Bronchial epithelial cell (primary cell): ENCODE measurements at regions not wholly inside any gene's neighbourhood (a gene's known extent, or its start where the extent isn't known, plus 50 kb on each side); places are given as distances from the start of the nearest gene placed in this dataset.

Experiments used
- DNase-seq: peaks from one replicate; pipeline ENCODE4 v3.0.0-alpha.2; 2010; ENCODE audit warnings: low read depth
- FAIRE-seq: peaks from 2 replicates; lab custom pipeline; 2011; peaks lifted over from hg19 to GRCh38; lab: Jason Lieb, UNC
- H3K27me3 ChIP-seq: 2 replicates; pipeline ENCODE4 v1.5.1; 2011; ENCODE audit warnings: low read length; ENCODE audit not compliant: control insufficient read depth, insufficient read depth
- H3K36me3 ChIP-seq: 2 replicates; pipeline ENCODE4 v1.5.1; 2011; ENCODE audit warnings: low read length; ENCODE audit not compliant: control insufficient read depth, insufficient read depth
- H3K4me3 ChIP-seq: 2 replicates; pipeline ENCODE4 v1.5.1; 2011; ENCODE audit warnings: mild to moderate bottlenecking, low read depth, low read length, control low read depth
- TF ChIP-seq, protein P1 (sequence below): IDR thresholded peaks from 2 replicates; pipeline ENCODE4 v1.5.1; 2011; ENCODE audit warnings: mild to moderate bottlenecking, moderate library complexity, low read length, control low read depth, inconsistent platforms; ENCODE audit not compliant: insufficient read depth, severe bottlenecking

DNA sequence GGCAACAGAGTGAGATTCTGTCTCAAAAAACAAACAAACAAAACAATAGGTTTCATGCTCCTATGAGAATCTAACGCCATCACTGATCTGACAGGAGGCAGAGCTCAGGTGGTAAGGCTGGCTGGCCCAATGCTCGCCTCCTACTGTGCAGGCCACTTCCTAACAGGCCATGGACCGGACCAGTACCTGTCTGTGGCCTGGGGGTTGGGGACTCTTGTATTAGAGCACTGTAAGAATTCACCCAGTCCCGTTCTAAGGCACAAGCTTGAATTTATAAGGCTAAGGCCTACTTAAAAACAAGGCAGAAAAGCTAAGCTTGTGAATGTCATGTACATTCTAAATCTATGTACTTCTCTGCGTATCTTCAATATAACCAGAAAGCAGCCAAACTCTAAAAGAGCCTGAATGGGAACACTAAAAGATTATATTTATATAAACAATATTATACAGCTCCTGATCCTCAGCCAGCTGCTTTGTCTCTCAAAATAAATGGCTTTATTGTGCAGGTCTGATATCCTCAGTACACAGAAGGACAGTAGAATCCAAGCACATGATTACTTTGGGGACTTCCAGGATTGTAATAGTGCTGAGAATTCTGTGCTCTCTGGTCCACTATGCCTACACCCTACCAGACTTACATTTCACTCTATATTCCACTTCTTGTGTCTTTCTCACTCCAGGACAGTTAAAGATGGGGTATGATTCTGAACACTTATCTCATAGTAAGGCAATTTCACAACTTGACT, 64.5 kb upstream of the DST start:
- FAIRE-seq: no peak
- TF ChIP-seq, protein P1, sequence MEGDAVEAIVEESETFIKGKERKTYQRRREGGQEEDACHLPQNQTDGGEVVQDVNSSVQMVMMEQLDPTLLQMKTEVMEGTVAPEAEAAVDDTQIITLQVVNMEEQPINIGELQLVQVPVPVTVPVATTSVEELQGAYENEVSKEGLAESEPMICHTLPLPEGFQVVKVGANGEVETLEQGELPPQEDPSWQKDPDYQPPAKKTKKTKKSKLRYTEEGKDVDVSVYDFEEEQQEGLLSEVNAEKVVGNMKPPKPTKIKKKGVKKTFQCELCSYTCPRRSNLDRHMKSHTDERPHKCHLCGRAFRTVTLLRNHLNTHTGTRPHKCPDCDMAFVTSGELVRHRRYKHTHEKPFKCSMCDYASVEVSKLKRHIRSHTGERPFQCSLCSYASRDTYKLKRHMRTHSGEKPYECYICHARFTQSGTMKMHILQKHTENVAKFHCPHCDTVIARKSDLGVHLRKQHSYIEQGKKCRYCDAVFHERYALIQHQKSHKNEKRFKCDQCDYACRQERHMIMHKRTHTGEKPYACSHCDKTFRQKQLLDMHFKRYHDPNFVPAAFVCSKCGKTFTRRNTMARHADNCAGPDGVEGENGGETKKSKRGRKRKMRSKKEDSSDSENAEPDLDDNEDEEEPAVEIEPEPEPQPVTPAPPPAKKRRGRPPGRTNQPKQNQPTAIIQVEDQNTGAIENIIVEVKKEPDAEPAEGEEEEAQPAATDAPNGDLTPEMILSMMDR: no peak
- no peaks in the 10 kb centered on the region for H3K27me3 ChIP-seq
- no peak overlapping the region for H3K4me3 ChIP-seq
- no peaks in the 10 kb centered on the region for H3K36me3 ChIP-seq
- no peak for DNase-seq

DNA sequence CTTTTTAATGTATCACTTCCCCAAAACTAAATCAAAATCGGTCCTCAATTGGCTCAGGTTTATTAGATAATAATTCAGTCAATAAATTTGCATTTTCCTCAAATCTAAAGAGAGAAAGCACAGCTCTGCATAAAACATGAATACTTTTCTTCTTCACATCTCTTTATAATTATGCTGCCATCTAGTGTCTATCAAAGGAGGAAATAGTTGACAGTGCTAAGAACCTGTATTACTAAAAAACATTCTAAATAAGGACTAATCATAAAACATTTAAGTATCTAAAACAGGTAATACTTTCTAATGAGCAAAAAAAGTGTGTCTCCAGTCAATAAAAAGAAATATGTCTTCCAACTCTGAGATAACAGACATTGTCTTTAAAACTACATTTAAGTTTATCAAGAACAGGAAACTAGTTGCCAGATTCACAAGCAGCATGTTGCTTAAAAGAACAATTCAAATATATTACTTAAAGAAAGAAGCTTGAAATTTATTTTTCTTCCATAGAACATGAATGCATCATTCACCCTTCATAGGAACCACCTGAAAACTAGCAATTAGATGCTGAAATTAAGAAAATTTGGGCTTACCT, 56.5 kb upstream of the DST start:
- FAIRE-seq (no peak), DNase-seq (peak; percentile 63)
- Histone ChIP-seq H3K36me3 (no peaks in the 10 kb centered on the region), H3K27me3 (no peaks in the 10 kb centered on the region), H3K4me3 (no peak overlapping the region)
- TF ChIP-seq, protein P1: peak; percentile 18

DNA sequence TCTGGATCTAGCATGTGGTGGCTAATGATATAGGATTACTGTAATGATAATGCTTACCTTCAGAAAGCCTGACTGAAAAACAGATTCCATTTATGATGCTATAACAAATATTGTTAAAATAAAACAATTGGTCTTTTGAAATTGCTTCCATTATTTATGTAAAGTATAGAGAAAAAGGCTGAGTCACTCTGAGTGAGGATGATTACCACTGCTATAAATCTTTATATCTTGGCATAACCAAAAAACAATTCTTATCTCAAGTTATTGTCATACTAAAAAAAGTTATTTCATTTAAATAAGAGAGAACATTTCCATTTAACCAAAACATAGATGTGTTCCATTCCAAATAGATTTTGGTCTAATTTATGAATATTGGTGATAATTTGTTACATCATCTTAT, 53.0 kb upstream of the DST start:
- Histone ChIP-seq H3K36me3 (no peaks in the 10 kb centered on the region), H3K27me3 (no peaks in the 10 kb centered on the region), H3K4me3 (no peak overlapping the region)
- TF ChIP-seq, protein P1: no peak
- FAIRE-seq: no peak
- no peak for DNase-seq

DNA sequence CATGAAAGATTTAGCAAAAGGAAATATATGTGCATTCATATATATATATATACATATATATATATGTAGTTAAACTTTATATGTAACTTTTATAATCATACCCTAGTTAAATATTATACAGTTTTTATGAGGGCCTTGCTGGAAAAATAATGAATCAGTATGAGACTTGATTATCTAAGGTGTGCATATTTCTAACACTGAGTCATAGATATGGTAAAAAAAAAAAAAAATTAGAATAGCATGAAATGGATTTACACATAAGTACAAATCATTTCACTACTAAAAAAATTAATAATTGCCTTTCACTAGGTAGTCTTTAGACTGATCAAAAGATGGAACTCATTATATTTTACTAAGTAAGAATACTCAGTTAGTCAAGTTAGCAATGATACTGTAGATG, 51.3 kb upstream of the DST start:
- H3K4me3 ChIP-seq: no peak overlapping the region
- H3K36me3 ChIP-seq: no peaks in the 10 kb centered on the region
- DNase-seq (peak; percentile 77), FAIRE-seq (no peak)
- H3K27me3 ChIP-seq: no peaks in the 10 kb centered on the region
- TF ChIP-seq, protein P1: no peak

DNA sequence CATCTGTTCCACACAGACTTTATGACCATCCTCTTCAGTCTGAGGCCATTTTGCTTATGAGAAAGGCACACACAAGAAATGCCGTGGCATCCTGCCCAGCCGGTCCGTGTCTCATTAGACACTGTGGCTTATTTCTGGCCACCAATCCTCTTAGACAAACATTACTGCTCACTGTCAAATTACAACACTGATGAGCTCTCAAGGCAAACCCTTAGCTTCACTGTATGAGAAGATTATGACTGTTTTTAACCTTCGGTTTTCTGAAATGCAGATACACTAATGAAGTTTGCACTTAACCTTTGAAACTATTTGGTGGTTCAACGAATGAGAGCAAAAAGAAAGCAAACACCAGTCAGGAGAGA, 50.5 kb upstream of the DST start:
- no peaks in the 10 kb centered on the region for H3K27me3 ChIP-seq
- H3K36me3 ChIP-seq: no peaks in the 10 kb centered on the region
- FAIRE-seq (peak; percentile 82), DNase-seq (peak; percentile 84)
- H3K4me3 ChIP-seq: no peak overlapping the region
- TF ChIP-seq, protein P1: no peak
